ENCODE measurements at regions not wholly inside any gene's neighbourhood (a gene's known extent, or its start where the extent isn't known, plus 50 kb on each side); places are given as distances from the start of the nearest gene placed in this dataset.

DNA sequence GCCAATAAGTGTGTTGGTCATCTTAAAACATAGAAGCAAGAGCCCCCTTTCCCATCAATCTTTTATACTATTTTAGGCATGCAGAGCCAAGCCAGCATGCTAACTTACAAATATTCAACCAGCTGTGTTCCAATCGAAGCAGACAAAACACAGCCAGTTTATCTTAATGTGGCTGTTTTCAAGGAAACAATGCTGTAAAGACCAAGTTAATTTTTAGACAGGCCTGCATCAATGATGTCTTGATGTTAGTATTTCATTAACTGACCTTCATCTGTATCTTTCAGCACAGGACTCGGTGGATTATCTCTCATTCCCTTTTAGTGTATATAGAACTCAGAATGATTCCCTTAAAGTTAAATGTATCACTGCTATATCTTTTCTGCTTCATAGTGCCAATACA lies 262.0 kb upstream of the ZWINT start:
- WGBS: 40% methylated on average over 2 of the region's 2 CpGs
- no peak for DNase-seq (ENCODE audit: extremely low spot score)
- Histone ChIP-seq H3K4me3 (ENCODE audit: low read depth, low read length) (no peak overlapping the region), H3K4me1 (ENCODE audit: insufficient read depth) (no peaks in the 10 kb centered on the region), H3K27ac (ENCODE audit: low read depth) (no peak overlapping the region), H3K36me3 (ENCODE audit: insufficient read depth) (no peaks in the 10 kb centered on the region)

DNA sequence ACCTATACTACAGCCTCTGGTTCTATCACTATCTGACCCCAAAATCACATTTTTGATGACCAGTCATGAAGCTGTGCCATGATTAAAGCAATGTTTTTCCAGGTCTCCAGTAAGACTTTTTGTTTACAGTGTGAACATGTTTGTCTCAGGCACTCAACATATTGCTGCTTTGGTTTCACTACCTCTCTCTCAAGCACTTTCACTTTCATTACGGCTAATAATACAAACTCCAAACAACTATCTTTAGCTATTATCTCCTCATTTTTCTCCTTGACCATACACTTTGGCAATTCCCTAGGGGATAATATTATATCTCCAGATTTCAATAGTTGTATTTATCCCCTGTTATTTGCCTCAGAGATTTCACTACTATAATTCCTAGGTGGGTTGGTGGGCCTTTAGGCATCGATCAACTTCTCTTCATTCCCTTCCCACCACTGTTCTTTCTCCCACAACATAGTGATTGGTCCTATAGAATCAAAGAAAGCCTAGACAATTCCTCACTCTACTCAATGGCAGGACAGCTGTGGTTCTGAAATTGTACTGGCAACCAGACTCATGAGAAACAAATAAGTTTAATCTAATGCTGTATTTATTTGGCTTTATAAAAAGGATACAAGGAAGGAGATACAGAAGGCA lies 261.4 kb upstream of the ZWINT start:
- Histone ChIP-seq H3K4me1 (ENCODE audit: insufficient read depth) (no peaks in the 10 kb centered on the region), H3K36me3 (ENCODE audit: insufficient read depth) (no peaks in the 10 kb centered on the region), H3K27ac (ENCODE audit: low read depth) (no peak overlapping the region), H3K4me3 (ENCODE audit: low read depth, low read length) (no peak overlapping the region)
- WGBS: 75% methylated on average over 2 of the region's 2 CpGs
- no peak for DNase-seq (ENCODE audit: extremely low spot score)

DNA sequence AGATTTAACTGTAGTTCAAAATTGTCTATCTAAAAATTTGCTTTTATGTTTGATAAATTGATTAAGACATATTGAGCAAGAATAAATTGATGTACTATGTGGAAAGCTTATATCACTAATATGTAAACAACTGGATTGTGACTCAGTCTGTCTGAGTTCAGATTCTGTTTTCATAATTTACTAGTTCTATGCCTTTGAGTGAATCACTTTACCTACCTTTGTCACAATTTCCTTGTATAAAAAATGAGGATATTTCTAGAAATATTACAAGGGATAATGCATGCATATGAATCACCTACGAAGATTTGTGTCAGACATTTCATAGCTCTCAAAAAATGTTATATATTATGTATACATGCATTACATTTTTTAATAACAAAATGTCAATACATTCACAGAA lies 245.1 kb upstream of the ZWINT start:
- H3K27ac ChIP-seq (ENCODE audit: low read depth): no peak overlapping the region
- no peaks in the 10 kb centered on the region for H3K4me1 ChIP-seq (ENCODE audit: insufficient read depth)
- WGBS: 85% methylated on average over 1 of the region's 1 CpG
- no peaks in the 10 kb centered on the region for H3K36me3 ChIP-seq (ENCODE audit: insufficient read depth)
- H3K4me3 ChIP-seq (ENCODE audit: low read depth, low read length): no peak overlapping the region
- DNase-seq (ENCODE audit: extremely low spot score): no peak

DNA sequence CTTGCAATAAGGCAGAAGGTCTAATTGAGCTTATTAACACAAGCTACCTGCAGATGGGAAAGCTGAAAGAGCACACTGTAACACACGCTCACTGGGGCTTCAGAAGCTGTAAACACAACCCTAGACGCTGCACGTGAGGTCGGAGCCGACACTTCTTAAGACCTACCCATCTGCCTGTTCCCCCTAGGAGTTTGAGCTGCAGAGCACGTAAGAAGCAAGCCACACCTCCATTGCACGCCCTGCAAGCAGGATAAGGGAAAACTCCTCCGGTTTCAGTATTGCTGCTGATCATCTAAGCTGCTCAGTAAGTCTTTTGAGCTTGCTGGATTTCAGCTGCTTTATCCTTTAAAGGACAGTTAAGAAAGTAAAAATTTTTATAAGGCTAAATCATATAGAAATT lies 244.0 kb upstream of the ZWINT start:
- Histone ChIP-seq H3K4me3 (ENCODE audit: low read depth, low read length) (no peak overlapping the region), H3K4me1 (ENCODE audit: insufficient read depth) (no peaks in the 10 kb centered on the region)

DNA sequence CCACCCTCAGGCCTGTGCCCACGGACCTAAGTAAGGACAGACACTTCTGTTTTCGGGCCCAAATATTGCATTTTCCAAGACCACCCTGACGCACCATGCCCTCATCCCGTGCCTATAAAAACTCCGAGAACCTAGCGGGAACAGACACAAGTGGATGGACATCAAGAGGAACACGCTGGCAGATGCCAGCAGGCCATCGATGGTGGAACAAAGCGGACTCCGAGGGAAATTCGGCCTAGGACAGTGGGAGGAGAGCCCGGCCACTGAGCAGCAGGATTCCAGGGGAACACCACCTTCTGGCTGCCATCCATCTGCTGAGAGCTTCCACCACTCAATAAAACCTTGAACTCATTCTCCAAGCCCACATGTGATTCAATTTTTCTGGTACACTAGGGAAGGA lies 243.6 kb upstream of the ZWINT start:
- H3K4me1 ChIP-seq (ENCODE audit: insufficient read depth): no peaks in the 10 kb centered on the region
- H3K36me3 ChIP-seq (ENCODE audit: insufficient read depth): no peaks in the 10 kb centered on the region
- WGBS: 89% methylated on average over 12 of the region's 12 CpGs
- H3K4me3 ChIP-seq (ENCODE audit: low read depth, low read length): no peak overlapping the region
- DNase-seq (ENCODE audit: extremely low spot score): no peak
- no peak overlapping the region for H3K27ac ChIP-seq (ENCODE audit: low read depth)

More for the DNA sequence above, 244.0 kb upstream of the ZWINT start:
- 22% methylated on average over 8 of the region's 8 CpGs for WGBS
- DNase-seq (ENCODE audit: extremely low spot score): no peak
- Histone ChIP-seq H3K36me3 (ENCODE audit: insufficient read depth) (no peaks in the 10 kb centered on the region), H3K27ac (ENCODE audit: low read depth) (no peak overlapping the region)

DNA sequence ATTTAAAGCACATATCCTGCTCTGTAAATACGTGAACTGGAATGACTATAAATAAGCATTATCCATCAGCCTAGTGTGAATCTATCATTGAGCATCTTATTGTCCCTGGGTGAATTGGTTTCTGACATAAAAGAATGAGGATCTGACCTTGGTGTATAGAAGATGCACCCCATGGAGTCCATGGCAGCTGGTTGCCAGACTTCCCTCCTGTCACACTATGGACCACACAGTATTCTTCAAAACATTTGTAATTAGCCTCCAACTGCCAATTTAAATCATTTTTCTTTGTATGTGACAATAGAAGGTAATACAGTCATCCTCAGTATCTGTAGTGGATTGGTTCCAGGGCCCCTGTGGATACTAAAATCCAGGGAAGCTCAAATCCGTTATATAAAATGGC lies 238.1 kb upstream of the ZWINT start:
- no peaks in the 10 kb centered on the region for H3K36me3 ChIP-seq (ENCODE audit: insufficient read depth)
- H3K4me3 ChIP-seq (ENCODE audit: low read depth, low read length): no peak overlapping the region
- H3K27ac ChIP-seq (ENCODE audit: low read depth): no peak overlapping the region
- H3K4me1 ChIP-seq (ENCODE audit: insufficient read depth): no peaks in the 10 kb centered on the region
- 85% methylated on average over 2 of the region's 2 CpGs for WGBS
- no peak for DNase-seq (ENCODE audit: extremely low spot score)

DNA sequence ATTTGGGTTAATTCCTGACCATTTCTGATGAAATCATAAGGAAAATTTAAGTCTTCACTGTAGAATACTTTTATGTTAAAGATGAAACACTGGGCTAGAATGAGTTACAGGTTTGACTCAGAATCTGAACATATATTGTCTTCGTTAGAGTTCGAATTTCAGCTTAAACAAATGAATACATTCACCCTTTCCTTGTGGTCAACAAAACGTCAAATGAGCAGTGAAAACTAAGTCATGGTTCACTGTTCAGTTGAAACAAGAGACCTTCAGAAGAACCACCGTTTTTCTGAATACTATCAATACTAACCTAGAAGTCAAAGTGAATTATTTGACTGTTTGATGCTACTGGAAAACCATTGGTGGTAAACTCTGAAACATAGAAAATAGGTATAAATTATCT lies 235.2 kb upstream of the ZWINT start:
- Histone ChIP-seq H3K4me1 (ENCODE audit: insufficient read depth) (no peaks in the 10 kb centered on the region), H3K27ac (ENCODE audit: low read depth) (no peak overlapping the region), H3K36me3 (ENCODE audit: insufficient read depth) (no peaks in the 10 kb centered on the region), H3K4me3 (ENCODE audit: low read depth, low read length) (no peak overlapping the region)
- WGBS: 79% methylated on average over 4 of the region's 4 CpGs
- no peak for DNase-seq (ENCODE audit: extremely low spot score)

DNA sequence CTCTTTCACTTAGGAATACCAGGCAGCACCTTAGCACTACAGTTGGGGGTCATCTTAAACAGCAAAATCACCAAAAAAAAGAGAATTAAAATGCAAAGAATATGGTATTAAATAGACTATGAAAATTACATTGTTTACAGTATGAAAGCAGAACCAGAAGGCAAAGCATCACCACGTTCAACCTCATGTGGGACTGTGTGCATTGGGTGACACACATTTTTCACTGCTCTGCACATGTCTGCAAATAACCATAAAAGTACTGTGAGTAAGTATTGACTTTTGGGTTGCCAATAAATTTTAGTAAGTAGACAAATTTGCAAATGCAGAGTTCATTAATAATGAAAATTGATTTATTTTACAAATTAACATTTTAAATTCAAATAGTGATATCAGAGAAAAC lies 232.1 kb upstream of the ZWINT start:
- no peak overlapping the region for H3K4me3 ChIP-seq (ENCODE audit: low read depth, low read length)
- 75% methylated on average over 1 of the region's 1 CpG for WGBS
- H3K27ac ChIP-seq (ENCODE audit: low read depth): no peak overlapping the region
- no peaks in the 10 kb centered on the region for H3K4me1 ChIP-seq (ENCODE audit: insufficient read depth)
- H3K36me3 ChIP-seq (ENCODE audit: insufficient read depth): no peaks in the 10 kb centered on the region
- DNase-seq (ENCODE audit: extremely low spot score): no peak

DNA sequence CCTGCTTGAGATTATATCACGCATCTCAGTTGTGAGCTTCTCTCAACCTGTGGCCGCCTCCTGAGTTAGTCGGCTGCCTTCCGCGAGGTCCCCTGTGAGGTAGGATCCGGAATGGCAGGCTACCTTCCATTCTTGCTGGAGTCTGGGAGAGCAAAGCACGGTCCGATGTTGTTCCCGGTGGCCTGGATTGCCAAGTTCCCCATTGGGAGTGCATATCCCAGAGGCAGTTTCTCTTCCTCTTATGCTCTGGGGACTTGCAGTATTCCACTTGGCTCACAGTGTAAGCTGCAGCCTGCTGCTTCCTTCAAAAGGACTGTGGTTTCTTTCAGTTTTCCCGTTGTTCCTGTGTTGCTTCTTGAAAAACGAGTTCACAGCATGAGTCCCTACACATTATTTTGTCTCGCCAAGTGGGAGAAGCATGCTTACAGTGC lies 225.4 kb upstream of the ZWINT start:
- H3K36me3 ChIP-seq (ENCODE audit: insufficient read depth): no peaks in the 10 kb centered on the region
- no peaks in the 10 kb centered on the region for H3K4me1 ChIP-seq (ENCODE audit: insufficient read depth)
- 62% methylated on average over 12 of the region's 12 CpGs for WGBS
- no peak for DNase-seq (ENCODE audit: extremely low spot score)
- no peak overlapping the region for H3K4me3 ChIP-seq (ENCODE audit: low read depth, low read length)
- no peak overlapping the region for H3K27ac ChIP-seq (ENCODE audit: low read depth)

DNA sequence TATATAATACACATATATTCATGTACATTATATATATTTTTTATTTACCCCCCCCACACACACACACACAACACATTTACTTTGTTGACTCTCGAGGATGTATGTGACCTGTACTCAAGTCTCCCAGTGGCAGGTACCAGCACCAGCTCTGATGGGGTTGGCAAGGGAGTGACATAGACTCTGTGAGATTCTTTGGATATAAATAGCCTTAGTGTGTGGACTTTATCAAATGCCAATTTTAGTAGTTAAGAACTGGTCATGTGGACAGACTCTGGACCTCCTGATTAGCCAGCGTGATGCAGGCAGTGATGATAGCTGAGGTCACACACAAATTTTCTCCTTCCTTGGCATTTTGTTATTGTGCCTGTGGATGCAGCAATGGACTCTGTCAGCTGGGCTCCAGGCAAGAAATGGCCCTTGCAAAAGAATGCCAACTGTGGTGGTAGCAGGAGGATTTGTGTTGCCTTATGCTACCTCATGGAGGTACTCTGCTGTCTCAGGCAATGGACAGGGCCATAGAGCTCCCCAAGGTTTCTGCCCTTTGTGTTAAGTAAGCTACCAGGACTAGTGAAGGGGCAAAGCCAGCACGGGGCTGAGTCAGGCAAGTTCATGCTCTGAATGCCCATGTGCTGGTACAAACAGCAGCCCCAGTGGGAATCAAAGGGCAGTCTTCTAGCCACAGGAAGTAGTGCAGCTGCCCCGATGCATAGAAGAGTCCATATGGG lies 224.6 kb upstream of the ZWINT start:
- Histone ChIP-seq H3K4me3 (ENCODE audit: low read depth, low read length) (no peak overlapping the region), H3K36me3 (ENCODE audit: insufficient read depth) (no peaks in the 10 kb centered on the region), H3K27ac (ENCODE audit: low read depth) (no peak overlapping the region), H3K4me1 (ENCODE audit: insufficient read depth) (no peaks in the 10 kb centered on the region)
- WGBS: 88% methylated on average over 4 of the region's 4 CpGs
- no peak for DNase-seq (ENCODE audit: extremely low spot score)

DNA sequence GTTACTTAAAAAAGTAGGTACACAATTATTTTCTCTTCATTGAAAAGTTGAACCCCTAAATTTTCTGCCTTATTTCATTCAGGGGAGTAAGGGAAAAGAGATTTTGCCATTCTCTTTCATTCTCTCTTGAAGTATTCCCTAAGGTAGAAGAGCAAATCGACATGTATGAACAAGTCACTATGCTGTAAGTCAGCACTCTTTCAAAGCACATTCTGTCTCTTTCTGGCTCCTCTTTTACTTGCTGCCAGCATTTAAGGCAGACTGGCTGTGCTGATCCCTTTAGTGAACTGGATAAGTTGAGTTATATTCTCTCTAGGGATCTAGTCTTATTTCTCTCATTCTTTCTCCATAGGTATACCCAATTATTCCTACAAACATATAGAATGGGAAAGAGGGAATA lies 222.3 kb upstream of the ZWINT start:
- 74% methylated on average over 1 of the region's 1 CpG for WGBS
- no peaks in the 10 kb centered on the region for H3K4me1 ChIP-seq (ENCODE audit: insufficient read depth)
- DNase-seq (ENCODE audit: extremely low spot score): no peak
- no peaks in the 10 kb centered on the region for H3K36me3 ChIP-seq (ENCODE audit: insufficient read depth)
- no peak overlapping the region for H3K4me3 ChIP-seq (ENCODE audit: low read depth, low read length)
- H3K27ac ChIP-seq (ENCODE audit: low read depth): no peak overlapping the region

DNA sequence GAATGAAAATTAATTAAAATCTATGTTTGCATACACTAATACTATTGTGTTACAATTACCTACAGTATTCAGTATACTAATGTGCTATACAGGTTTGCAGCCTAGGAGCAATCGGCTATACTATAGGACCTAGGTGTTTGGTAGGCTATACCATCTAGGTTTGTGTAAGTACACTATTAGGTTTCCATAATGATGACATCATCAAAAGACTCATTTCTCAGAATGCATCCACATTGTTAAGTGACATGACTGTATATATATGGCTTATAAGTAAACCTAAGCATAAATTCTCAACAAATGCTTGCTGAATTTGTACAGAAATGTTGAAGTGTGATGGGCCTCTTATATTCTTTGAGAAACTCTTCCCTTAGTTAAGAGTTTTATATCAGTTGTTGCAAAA lies 206.5 kb upstream of the ZWINT start:
- H3K4me1 ChIP-seq (ENCODE audit: insufficient read depth): no peaks in the 10 kb centered on the region
- H3K27ac ChIP-seq (ENCODE audit: low read depth): no peak overlapping the region
- H3K4me3 ChIP-seq (ENCODE audit: low read depth, low read length): no peak overlapping the region
- H3K36me3 ChIP-seq (ENCODE audit: insufficient read depth): no peaks in the 10 kb centered on the region
- 95% methylated on average over 1 of the region's 1 CpG for WGBS
- DNase-seq (ENCODE audit: extremely low spot score): no peak

DNA sequence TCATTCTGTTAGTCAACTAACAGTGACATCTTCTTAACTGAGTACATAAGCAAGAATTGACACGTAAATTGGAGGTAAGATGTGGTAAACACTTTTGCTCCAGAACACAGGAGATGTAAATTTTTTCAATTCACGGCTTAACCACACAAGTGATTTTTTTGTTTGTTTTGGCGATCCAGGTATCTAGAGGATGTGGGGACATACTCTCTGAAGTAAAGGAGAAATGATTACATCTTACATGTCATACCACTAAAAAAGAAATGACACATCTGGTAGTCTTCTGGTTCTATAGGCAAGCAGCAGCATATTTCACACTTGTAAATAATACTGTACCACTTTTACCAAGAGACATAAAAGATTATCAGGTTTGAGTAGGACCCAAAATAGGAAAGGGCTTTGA lies 200.3 kb upstream of the ZWINT start:
- no peak overlapping the region for H3K27ac ChIP-seq (ENCODE audit: low read depth)
- no peak for DNase-seq (ENCODE audit: extremely low spot score)
- 89% methylated on average over 3 of the region's 3 CpGs for WGBS
- H3K36me3 ChIP-seq (ENCODE audit: insufficient read depth): no peaks in the 10 kb centered on the region
- H3K4me1 ChIP-seq (ENCODE audit: insufficient read depth): no peaks in the 10 kb centered on the region
- no peak overlapping the region for H3K4me3 ChIP-seq (ENCODE audit: low read depth, low read length)

DNA sequence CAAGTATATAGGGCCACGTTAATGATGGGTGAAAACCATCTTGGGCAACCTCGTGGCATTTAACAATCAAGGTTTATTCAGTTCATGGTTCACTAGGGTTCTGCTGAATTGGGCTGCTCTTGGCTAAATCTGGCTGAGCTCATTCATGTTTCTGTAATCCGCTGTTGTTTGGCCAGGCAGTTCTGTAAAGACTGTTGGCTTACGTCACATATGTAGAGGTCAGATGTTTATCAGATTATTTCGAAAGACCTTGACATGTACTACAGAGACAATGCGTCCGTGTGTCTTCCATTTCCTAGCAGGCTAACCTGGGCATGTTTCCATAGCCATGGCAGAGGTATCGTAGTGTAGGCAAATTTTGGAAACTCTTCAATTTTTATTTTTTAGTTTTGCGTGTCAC lies 190.0 kb upstream of the ZWINT start:
- Histone ChIP-seq H3K4me3 (ENCODE audit: low read depth, low read length) (no peak overlapping the region), H3K4me1 (ENCODE audit: insufficient read depth) (no peaks in the 10 kb centered on the region), H3K27ac (ENCODE audit: low read depth) (no peak overlapping the region), H3K36me3 (ENCODE audit: insufficient read depth) (peaks cover 1% of the 10 kb centered on the region)
- no peak for DNase-seq (ENCODE audit: extremely low spot score)
- 74% methylated on average over 9 of the region's 9 CpGs for WGBS
